Transverse colon (tissue), 3 donors: ENCODE measurements at regions not wholly inside any gene's neighbourhood (a gene's known extent, or its start where the extent isn't known, plus 50 kb on each side); places are given as distances from the start of the nearest gene placed in this dataset.
"Not testable (repeated sequence)": the region's sequence is repeated elsewhere in the genome, so short reads cannot be mapped to it uniquely, and the experiment has no call there.

Experiments
- POLR2A ChIP-seq: fragments of 450-650 bp; IDR thresholded peaks from one replicate; pipeline ENCODE4 v1.6.1; 2016; ENCODE audit warnings: antibody characterized with exemption, mild to moderate bottlenecking, moderate library complexity
- TF ChIP-seq, protein P1 (sequence below), 5 experiments: fragments of 200-600 bp in 3 of 5; fragments of 450-650 bp in 2 of 5; sonication (generic) in 3 of 5; IDR thresholded peaks; 1 replicate in 2 of 5; 2 replicates in 3 of 5; pipeline ENCODE4 v1.5.1; 2016 to 2017; ENCODE audit warnings: antibody characterized with exemption in 5 of 5, inconsistent platforms in 3 of 5, mild to moderate bottlenecking in 2 of 5, moderate library complexity in 1 of 5

GRCh38 chr6:92952111-92952510, 467.2 kb downstream of the EPHA7 start:
- not testable (repeated sequence) for TF ChIP-seq POLR2A
- TF ChIP-seq, protein P1, sequence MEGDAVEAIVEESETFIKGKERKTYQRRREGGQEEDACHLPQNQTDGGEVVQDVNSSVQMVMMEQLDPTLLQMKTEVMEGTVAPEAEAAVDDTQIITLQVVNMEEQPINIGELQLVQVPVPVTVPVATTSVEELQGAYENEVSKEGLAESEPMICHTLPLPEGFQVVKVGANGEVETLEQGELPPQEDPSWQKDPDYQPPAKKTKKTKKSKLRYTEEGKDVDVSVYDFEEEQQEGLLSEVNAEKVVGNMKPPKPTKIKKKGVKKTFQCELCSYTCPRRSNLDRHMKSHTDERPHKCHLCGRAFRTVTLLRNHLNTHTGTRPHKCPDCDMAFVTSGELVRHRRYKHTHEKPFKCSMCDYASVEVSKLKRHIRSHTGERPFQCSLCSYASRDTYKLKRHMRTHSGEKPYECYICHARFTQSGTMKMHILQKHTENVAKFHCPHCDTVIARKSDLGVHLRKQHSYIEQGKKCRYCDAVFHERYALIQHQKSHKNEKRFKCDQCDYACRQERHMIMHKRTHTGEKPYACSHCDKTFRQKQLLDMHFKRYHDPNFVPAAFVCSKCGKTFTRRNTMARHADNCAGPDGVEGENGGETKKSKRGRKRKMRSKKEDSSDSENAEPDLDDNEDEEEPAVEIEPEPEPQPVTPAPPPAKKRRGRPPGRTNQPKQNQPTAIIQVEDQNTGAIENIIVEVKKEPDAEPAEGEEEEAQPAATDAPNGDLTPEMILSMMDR (IDR thresholded peaks at IDR 0.05) = not testable (repeated sequence)
